GM12891 (cell line): ENCODE measurements at regions not wholly inside any gene's neighbourhood (a gene's known extent, or its start where the extent isn't known, plus 50 kb on each side); places are given as distances from the start of the nearest gene placed in this dataset.

Source experiments
- POLR2A ChIP-seq: IDR thresholded peaks from 2 replicates; pipeline ENCODE4 v1.6.1; 2011; ENCODE audit warnings: low read depth, low read length, control low read depth
- POLR2AphosphoS5 ChIP-seq: IDR thresholded peaks from 2 replicates; pipeline ENCODE4 v1.6.1; 2011; ENCODE audit warnings: low read depth, low read length, control low read depth
- POU2F2 ChIP-seq: IDR thresholded peaks from 2 replicates; pipeline ENCODE4 v1.6.1; 2011; ENCODE audit warnings: low read depth, mild to moderate bottlenecking, control low read depth, low read length, moderate library complexity
- SPI1 ChIP-seq: IDR thresholded peaks from 2 replicates; pipeline ENCODE4 v1.6.1; 2011; ENCODE audit warnings: low read depth, low read length, control low read depth
- TAF1 ChIP-seq: IDR thresholded peaks from 2 replicates; pipeline ENCODE4 v1.6.1; 2011; ENCODE audit warnings: low read depth, low read length, control low read depth

- no peak for TF ChIP-seq POLR2A
- no peak for TF ChIP-seq POLR2AphosphoS5
- no peak for TF ChIP-seq TAF1
- no peak for TF ChIP-seq SPI1
- TF ChIP-seq POU2F2, result no peak
These were observed 490.2 kb downstream of the CNTN6 start for GRCh38 chr3:1583044-1583443.
